ENCODE measurements at regions not wholly inside any gene's neighbourhood (a gene's known extent, or its start where the extent isn't known, plus 50 kb on each side); places are given as distances from the start of the nearest gene placed in this dataset.
"Not testable (repeated sequence)": the region's sequence is repeated elsewhere in the genome, so short reads cannot be mapped to it uniquely, and the experiment has no call there.

- no peak for DNase-seq
Observed at GRCh38 chr14:56002342-56002741, 115.9 kb upstream of the PELI2 start.

GRCh38 chr14:56002876-56003625, 115.2 kb upstream of the PELI2 start:
- peak; percentile 36 for DNase-seq

GRCh38 chr14:56004323-56004722, 113.9 kb upstream of the PELI2 start:
- no peak for DNase-seq

- peak; percentile 24 for DNase-seq
Observed at GRCh38 chr14:56004786-56005185, 113.4 kb upstream of the PELI2 start.

- no peak for DNase-seq
Observed at GRCh38 chr14:56005191-56006053, 112.8 kb upstream of the PELI2 start.

GRCh38 chr14:56007491-56007890, 110.7 kb upstream of the PELI2 start:
- DNase-seq = not testable (repeated sequence)

- DNase-seq = no peak
Observed at GRCh38 chr14:56008150-56008549, 110.1 kb upstream of the PELI2 start.

GRCh38 chr14:56008661-56009060, 109.5 kb upstream of the PELI2 start:
- not testable (repeated sequence) for DNase-seq

- DNase-seq = no peak
Observed at GRCh38 chr14:56023661-56024081, 94.5 kb upstream of the PELI2 start.

- no peak for DNase-seq
Observed at GRCh38 chr14:56025191-56025590, 93.0 kb upstream of the PELI2 start.

- DNase-seq = no peak
Observed at GRCh38 chr14:56026506-56026905, 91.7 kb upstream of the PELI2 start.

- no peak for DNase-seq
Observed at GRCh38 chr14:56027421-56027820, 90.8 kb upstream of the PELI2 start.

- DNase-seq = no peak
Observed at GRCh38 chr14:56027916-56028712, 90.1 kb upstream of the PELI2 start.

- DNase-seq = no peak
Observed at GRCh38 chr14:56036353-56036752, 81.9 kb upstream of the PELI2 start.

- no peak for DNase-seq
Observed at GRCh38 chr14:56040121-56040520, 78.1 kb upstream of the PELI2 start.

GRCh38 chr14:56044196-56044595, 74.0 kb upstream of the PELI2 start:
- no peak for DNase-seq

GRCh38 chr14:56046546-56046945, 71.7 kb upstream of the PELI2 start:
- DNase-seq = no peak

- DNase-seq = no peak
Observed at GRCh38 chr14:56046996-56047395, 71.2 kb upstream of the PELI2 start.

GRCh38 chr14:56049536-56049935, 68.7 kb upstream of the PELI2 start:
- no peak for DNase-seq

GRCh38 chr14:56055511-56055910, 62.7 kb upstream of the PELI2 start:
- DNase-seq = no peak

- DNase-seq = no peak
Observed at GRCh38 chr14:56056031-56056430, 62.2 kb upstream of the PELI2 start.

- DNase-seq = no peak
Observed at GRCh38 chr14:56057071-56057741, 61.0 kb upstream of the PELI2 start.

GRCh38 chr14:56057767-56058166, 60.4 kb upstream of the PELI2 start:
- DNase-seq = no peak
